GM19468 (cell line): ENCODE measurements at regions not wholly inside any gene's neighbourhood (a gene's known extent, or its start where the extent isn't known, plus 50 kb on each side); places are given as distances from the start of the nearest gene placed in this dataset.

Experiments used
- ATAC-seq: cut with Tn5 transposase; IDR thresholded peaks from one replicate; pipeline ENCODE4 v1.9.1; 2021; ENCODE audit warnings: mild to moderate bottlenecking, moderate library complexity, moderate number of reproducible peaks; ENCODE audit not compliant: unreplicated experiment; ENCODE audit errors: extremely low read depth

GRCh38 chr21:15494481-15494880 is 235.3 kb upstream of the USP25 start:
- ATAC-seq = no peak

GRCh38 chr21:15495965-15496364 is 233.8 kb upstream of the USP25 start:
- ATAC-seq = no peak

GRCh38 chr21:15496911-15497310 is 232.9 kb upstream of the USP25 start:
- ATAC-seq = no peak

GRCh38 chr21:15498455-15498854 is 231.3 kb upstream of the USP25 start:
- ATAC-seq = no peak

- no peak for ATAC-seq
Observed at GRCh38 chr21:15506086-15506485, 223.7 kb upstream of the USP25 start.

- no peak for ATAC-seq
Observed at GRCh38 chr21:15508554-15508953, 221.2 kb upstream of the USP25 start.

- ATAC-seq = peak; percentile 89
Observed at GRCh38 chr21:15514073-15514946, 215.5 kb upstream of the USP25 start.

GRCh38 chr21:15515908-15516307 is 213.9 kb upstream of the USP25 start:
- no peak for ATAC-seq

- no peak for ATAC-seq
Observed at GRCh38 chr21:15517394-15517793, 212.4 kb upstream of the USP25 start.

GRCh38 chr21:15520811-15521643 is 208.8 kb upstream of the USP25 start:
- ATAC-seq = no peak

GRCh38 chr21:15521644-15522001 is 208.2 kb upstream of the USP25 start:
- ATAC-seq = no peak

GRCh38 chr21:15522148-15522547 is 207.6 kb upstream of the USP25 start:
- ATAC-seq = no peak

- no peak for ATAC-seq
Observed at GRCh38 chr21:15524855-15525254, 204.9 kb upstream of the USP25 start.

GRCh38 chr21:15526798-15527197 is 203.0 kb upstream of the USP25 start:
- no peak for ATAC-seq

- ATAC-seq = no peak
Observed at GRCh38 chr21:15528346-15528745, 201.4 kb upstream of the USP25 start.

- ATAC-seq = no peak
Observed at GRCh38 chr21:15531986-15532385, 197.8 kb upstream of the USP25 start.

GRCh38 chr21:15533618-15534017 is 196.2 kb upstream of the USP25 start:
- ATAC-seq = no peak

GRCh38 chr21:15534450-15534886 is 195.3 kb upstream of the USP25 start:
- no peak for ATAC-seq

GRCh38 chr21:15539376-15539775 is 190.4 kb upstream of the USP25 start:
- ATAC-seq = no peak

- no peak for ATAC-seq
Observed at GRCh38 chr21:15543473-15543872, 186.3 kb upstream of the USP25 start.

- ATAC-seq = no peak
Observed at GRCh38 chr21:15549671-15550070, 180.1 kb upstream of the USP25 start.
